RWPE2 (cell line): ENCODE measurements at regions not wholly inside any gene's neighbourhood (a gene's known extent, or its start where the extent isn't known, plus 50 kb on each side); places are given as distances from the start of the nearest gene placed in this dataset.
A peak's percentile ranks its signal among the peaks of the same experiment; 100 is the strongest.

ENCODE experiments used
- ATAC-seq: fragments of 200-7000 bp; cut with Tn5 transposase; 3 replicates; pipeline ENCODE4 v1.9.1; 2021; ENCODE audit warnings: low read depth
- DNase-seq: peaks from one replicate; pipeline ENCODE4 v3.0.0-alpha.2; 2020; ENCODE audit warnings: low spot score
- H3K27ac ChIP-seq: fragments of 450-650 bp; 2 replicates; pipeline ENCODE4 v1.5.1; 2017; ENCODE audit warnings: mild to moderate bottlenecking; ENCODE audit not compliant: poor library complexity, severe bottlenecking
- H3K27me3 ChIP-seq: fragments of 250-450 bp; sonication (Bioruptor Pico); 2 replicates; pipeline ENCODE4 v1.5.1; 2021; ENCODE audit warnings: mild to moderate bottlenecking, moderate library complexity; ENCODE audit not compliant: insufficient read depth, poor library complexity, severe bottlenecking
- H3K36me3 ChIP-seq: fragments of 250-450 bp; sonication (Bioruptor Pico); 2 replicates; pipeline ENCODE4 v1.5.1; 2020; ENCODE audit warnings: low read depth, mild to moderate bottlenecking, moderate library complexity
- H3K4me1 ChIP-seq: fragments of 250-450 bp; sonication (Bioruptor Pico); 2 replicates; pipeline ENCODE4 v1.5.1; 2021; ENCODE audit warnings: mild to moderate bottlenecking, moderate library complexity; ENCODE audit not compliant: insufficient read depth, poor library complexity, severe bottlenecking
- H3K4me3 ChIP-seq: fragments of 250-450 bp; sonication (Bioruptor Pico); 2 replicates; pipeline ENCODE4 v1.5.1; 2021; ENCODE audit warnings: mild to moderate bottlenecking, moderate library complexity; ENCODE audit not compliant: severe bottlenecking
- H3K9me3 ChIP-seq: fragments of 250-450 bp; sonication (Bioruptor Pico); 2 replicates; pipeline ENCODE4 v1.5.1; 2021; ENCODE audit warnings: mild to moderate bottlenecking, moderate library complexity; ENCODE audit not compliant: severe bottlenecking
- CTCF ChIP-seq: fragments of 450-650 bp; IDR thresholded peaks from one replicate; pipeline ENCODE4 v1.5.1; 2017; ENCODE audit warnings: mild to moderate bottlenecking, moderate library complexity; ENCODE audit not compliant: poor library complexity, severe bottlenecking

DNA sequence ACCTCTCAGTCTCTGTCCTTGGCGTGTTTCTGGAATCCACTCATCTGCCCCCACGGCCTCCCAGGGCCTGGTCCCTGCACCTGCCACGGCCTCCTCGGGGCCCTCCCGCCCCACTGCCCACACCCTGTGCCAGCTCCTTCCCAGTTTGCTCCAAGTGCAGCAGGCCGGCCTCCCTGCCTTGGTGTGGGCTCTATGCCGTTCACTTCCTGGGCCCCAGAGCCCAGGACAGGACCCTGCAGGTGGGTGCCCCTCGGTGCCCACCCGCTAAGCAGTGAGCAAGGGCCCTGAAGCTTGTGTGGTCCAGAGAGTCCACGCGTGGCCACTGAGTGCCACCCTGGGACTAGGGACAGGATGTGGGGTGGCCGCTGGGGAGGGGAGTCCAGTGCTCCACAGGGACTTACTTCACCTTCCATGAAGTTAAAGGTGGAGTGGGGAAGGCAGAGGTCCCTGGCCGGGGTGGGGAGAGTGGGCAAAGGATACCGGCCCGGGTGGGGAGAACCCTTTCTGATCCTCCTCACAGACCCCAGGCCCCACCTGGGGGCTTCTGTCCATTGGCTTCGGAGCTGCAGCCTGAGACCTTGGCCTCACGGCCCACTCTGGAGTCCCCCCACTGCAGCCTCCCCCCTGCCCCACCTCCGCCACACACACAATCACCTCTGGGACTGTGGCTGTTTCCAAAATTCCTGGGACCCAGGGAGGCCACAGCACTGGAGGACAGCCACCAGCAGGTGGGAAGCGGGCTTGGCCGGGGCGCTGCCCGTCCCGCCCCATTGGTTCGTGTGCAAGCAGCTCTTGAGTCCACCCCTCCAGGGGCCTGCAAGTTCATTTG is 60.0 kb upstream of the NKX1-1 start:
- DNase-seq, result peak; percentile 56
- H3K27me3 ChIP-seq, result peaks cover 39% of the 10 kb centered on the region
- no peak for TF ChIP-seq CTCF
- no peaks in the 10 kb centered on the region for H3K36me3 ChIP-seq
- no peaks in the 10 kb centered on the region for H3K9me3 ChIP-seq
- no peak overlapping the region for H3K4me3 ChIP-seq
- no peaks in the 10 kb centered on the region for H3K4me1 ChIP-seq
- no peak overlapping the region for H3K27ac ChIP-seq
- ATAC-seq, result no peak

GRCh38 chr4:1465173-1466033 is 59.2 kb upstream of the NKX1-1 start:
- Histone ChIP-seq H3K36me3 (no peaks in the 10 kb centered on the region), H3K27ac (no peak overlapping the region), H3K4me3 (no peak overlapping the region), H3K9me3 (no peaks in the 10 kb centered on the region), H3K4me1 (no peaks in the 10 kb centered on the region), H3K27me3 (peaks cover 36% of the 10 kb centered on the region)
- TF ChIP-seq CTCF, result no peak
- ATAC-seq (no peak), DNase-seq (peak; percentile 62)

DNA sequence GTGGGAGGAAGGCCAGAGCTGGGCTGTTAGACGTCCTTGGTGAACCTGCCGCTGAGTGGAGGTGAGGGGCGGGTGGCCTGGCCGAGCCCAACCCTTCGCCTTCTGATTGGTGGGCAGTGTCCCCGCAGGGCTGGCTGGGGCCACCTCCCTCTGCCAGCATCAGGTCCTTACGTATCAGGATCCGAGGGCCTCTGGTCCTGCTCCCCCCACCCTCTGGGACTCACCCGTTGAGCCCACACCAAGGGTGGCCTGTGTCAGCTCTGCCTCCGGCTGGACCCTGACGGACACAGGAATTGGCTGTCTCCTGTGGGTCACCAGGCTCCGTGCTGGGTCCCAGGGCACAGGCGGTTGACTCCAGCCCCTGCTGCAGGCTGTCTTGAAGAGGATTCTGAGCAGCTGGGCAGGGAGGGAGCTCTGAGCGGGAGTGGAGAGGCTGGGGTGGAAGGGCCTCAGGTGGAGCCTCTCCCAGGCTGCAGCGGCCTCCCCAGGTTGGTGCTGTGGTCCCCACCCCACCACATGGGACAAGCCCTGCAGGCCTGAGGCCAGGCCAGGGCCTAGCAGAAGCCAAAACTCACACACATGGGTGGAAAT is 58.4 kb upstream of the NKX1-1 start:
- TF ChIP-seq CTCF, result no peak
- Histone ChIP-seq H3K4me1 (no peaks in the 10 kb centered on the region), H3K9me3 (no peaks in the 10 kb centered on the region), H3K27me3 (peaks cover 42% of the 10 kb centered on the region), H3K27ac (no peak overlapping the region), H3K36me3 (no peaks in the 10 kb centered on the region), H3K4me3 (no peak overlapping the region)
- peak; percentile 60 for DNase-seq
- no peak for ATAC-seq

DNA sequence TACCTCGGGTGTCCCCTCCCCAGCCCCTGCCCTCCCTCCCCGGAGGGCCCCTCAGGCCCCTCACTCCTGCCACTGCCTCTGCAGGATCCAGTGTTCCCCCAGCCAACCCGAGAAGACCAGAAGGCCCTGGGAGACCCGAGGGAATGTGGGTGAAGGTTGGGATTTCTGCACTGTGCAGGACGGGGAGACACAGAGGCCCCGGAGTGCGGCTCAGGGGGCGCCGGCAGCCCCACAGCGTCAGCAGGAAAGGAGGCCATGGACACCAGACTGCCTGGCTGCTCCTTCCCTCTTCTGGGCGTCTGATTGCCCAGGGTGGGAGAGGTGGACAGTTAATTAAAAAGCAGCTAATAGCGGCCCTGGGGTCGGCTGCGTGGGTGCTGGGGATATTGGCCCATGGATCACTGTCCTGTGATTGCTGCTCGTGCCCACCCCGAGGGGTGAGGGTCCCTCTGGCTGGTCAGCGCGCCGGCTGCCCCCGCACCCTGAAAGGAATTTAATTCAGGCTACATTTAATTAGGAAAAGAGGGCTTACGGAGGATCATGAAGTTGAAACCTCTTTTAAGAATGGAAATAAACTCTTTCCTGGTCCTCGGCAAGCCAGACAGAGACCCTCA is 57.8 kb upstream of the NKX1-1 start:
- Histone ChIP-seq H3K4me3 (no peak overlapping the region), H3K27me3 (peaks cover 48% of the 10 kb centered on the region), H3K9me3 (no peaks in the 10 kb centered on the region), H3K4me1 (no peaks in the 10 kb centered on the region), H3K36me3 (no peaks in the 10 kb centered on the region), H3K27ac (no peak overlapping the region)
- no peak for ATAC-seq
- TF ChIP-seq CTCF, result no peak
- DNase-seq, result no peak
